ENCODE measurements at regions not wholly inside any gene's neighbourhood (a gene's known extent, or its start where the extent isn't known, plus 50 kb on each side); places are given as distances from the start of the nearest gene placed in this dataset.

- TF ChIP-seq TCF12 (IDR thresholded peaks at IDR 0.05; ENCODE audit: low read depth) (no peak), EGR1 (IDR thresholded peaks at IDR 0.05) (no peak), TAF1 (IDR thresholded peaks at IDR 0.05; ENCODE audit: low read depth) (no peak), NFIC (IDR thresholded peaks at IDR 0.05) (no peak)
Measured at GRCh38 chr19:31979949-31980670, 365.3 kb upstream of the ZNF507 start.

Measured in Ishikawa (cell line).